ENCODE measurements at regions not wholly inside any gene's neighbourhood (a gene's known extent, or its start where the extent isn't known, plus 50 kb on each side); places are given as distances from the start of the nearest gene placed in this dataset.

- H3K4me1 ChIP-seq (ENCODE audit: control insufficient read depth in 1 of 2, insufficient read depth in 2 of 2, low read length in 2 of 2) = no peaks in the 10 kb centered on the region
- intact Hi-C loops (cut with micrococcal nuclease) = no loop called here
- H3K36me3 ChIP-seq (ENCODE audit: control insufficient read depth in 1 of 2, insufficient read depth in 2 of 2, low read length in 2 of 2) = no peaks in the 10 kb centered on the region
- DNase-seq (ENCODE audit: low read depth, low spot score) (no peak), ATAC-seq (no peak)
- no peak overlapping the region for H3K27ac ChIP-seq (ENCODE audit: low read depth, low read length)
- H3K79me2 ChIP-seq (ENCODE audit: insufficient read depth, low read length) = no peaks in the 10 kb centered on the region
- ChIA-PET RAD21 (ENCODE audit: low non-redundant PET in 1 of 2, low total read pairs in 2 of 2, uncharacterized antibody in 2 of 2, unreplicated experiment in 2 of 2) (no interaction called here), CTCF (no interaction called here), POLR2A (no interaction called here)
- no TSS peak for BruUV-seq (replicated peaks)
- no peak overlapping the region for H3K9ac ChIP-seq (ENCODE audit: low read length)
- no peak overlapping the region for H3K4me2 ChIP-seq (ENCODE audit: low read length)
- no peaks in the 10 kb centered on the region for H3K9me2 ChIP-seq (ENCODE audit: insufficient read depth)
- TF ChIP-seq EGR1 (IDR thresholded peaks at IDR 0.05; ENCODE audit: low read depth) (no peak), ZFX (IDR thresholded peaks at IDR 0.05) (no peak), SP1 (IDR thresholded peaks at IDR 0.05; ENCODE audit: low read depth) (no peak), POLR2AphosphoS5 (IDR thresholded peaks at IDR 0.05; ENCODE audit: low read depth, low read length) (no peak), EZH2phosphoT487 (IDR thresholded peaks at IDR 0.05; ENCODE audit: borderline replicate concordance) (no peak), MAX (IDR thresholded peaks at IDR 0.05) (no peak), POLR2A (IDR thresholded peaks at IDR 0.05; ENCODE audit: borderline replicate concordance, extremely low read depth, insufficient read depth, insufficient read length) (no peak), ZNF274 (IDR thresholded peaks at IDR 0.05; ENCODE audit: low read depth, low read length) (no peak), FOSL1 (IDR thresholded peaks at IDR 0.05; ENCODE audit: low read depth) (no peak), YY1 (IDR thresholded peaks at IDR 0.05; ENCODE audit: extremely low read depth, insufficient replicate concordance, low read depth, low read length) (no peak), ZBTB33 (IDR thresholded peaks at IDR 0.05; ENCODE audit: extremely low read depth, insufficient replicate concordance, low read length) (no peak)
- no peaks in the 10 kb centered on the region for H3K9me3 ChIP-seq (ENCODE audit: control insufficient read depth in 1 of 2, insufficient read depth in 1 of 2, low read depth in 1 of 2, low read length in 2 of 2)
- H3K4me3 ChIP-seq (replicated peaks in 1 of 2; ENCODE audit: low read depth in 1 of 2, low read length in 2 of 2) = no peak overlapping the region
- H2AFZ ChIP-seq (ENCODE audit: low read depth, low read length, poor library complexity, severe bottlenecking) = no peak overlapping the region
- no peaks in the 10 kb centered on the region for H3K27me3 ChIP-seq (ENCODE audit: insufficient read depth, low read length)
- H4K20me1 ChIP-seq (ENCODE audit: insufficient read depth) = no peaks in the 10 kb centered on the region
Observed at GRCh38 chr6:81373414-81373813, 379.1 kb downstream of the TENT5A start.
